A673 (cell line): ENCODE measurements at regions not wholly inside any gene's neighbourhood (a gene's known extent, or its start where the extent isn't known, plus 50 kb on each side); places are given as distances from the start of the nearest gene placed in this dataset.

Experiments used
- BruUV-seq: library from RNA; stranded (reverse); fragments of 400-500 nt; replicated peaks from 2 replicates; lab custom pipeline; 2021; lab: Mats Ljungman, UMichigan
- CTCF ChIA-PET: fragments of 300-600 bp; sonication (Branson Sonifier 250); formaldehyde crosslinking; loops from one replicate; lab custom pipeline; 2022; ENCODE audit warnings: antibody characterized with exemption; lab: Charles Lee
- POLR2A ChIA-PET: fragments of 300-600 bp; sonication (Branson Sonifier 250); formaldehyde crosslinking; loops from one replicate; lab custom pipeline; 2022; ENCODE audit warnings: antibody characterized with exemption; ENCODE audit not compliant: low non-redundant PET; lab: Charles Lee
- DNase-seq: peaks from one replicate; pipeline ENCODE4 v3.0.0-alpha.2; 2015; ENCODE audit warnings: low spot score
- H3K27ac ChIP-seq: fragments of 200-600 bp; sonication (generic); 2 replicates; pipeline ENCODE4 v1.5.1; 2016; ENCODE audit warnings: mixed run types, low read depth, mild to moderate bottlenecking, mixed read lengths, antibody characterized with exemption, low read length; ENCODE audit not compliant: poor library complexity, severe bottlenecking
- H3K27me3 ChIP-seq: fragments of 200-600 bp; sonication (generic); replicated peaks from 2 replicates; pipeline ENCODE4 v1.6.1; 2017; ENCODE audit warnings: mixed run types, low read depth, mild to moderate bottlenecking, mixed read lengths, antibody characterized with exemption, low read length; ENCODE audit not compliant: insufficient read depth, poor library complexity
- H3K36me3 ChIP-seq: fragments of 200-600 bp; sonication (generic); 2 replicates; pipeline ENCODE4 v1.6.1; 2016; ENCODE audit warnings: mixed run types, mild to moderate bottlenecking, mixed read lengths, antibody characterized with exemption, low read length; ENCODE audit not compliant: insufficient read depth, poor library complexity, severe bottlenecking
- H3K4me1 ChIP-seq: fragments of 200-600 bp; sonication (generic); 2 replicates; pipeline ENCODE4 v1.6.1; 2017; ENCODE audit warnings: mixed run types, mild to moderate bottlenecking, mixed read lengths, antibody characterized with exemption, low read length; ENCODE audit not compliant: insufficient read depth, poor library complexity, severe bottlenecking
- H3K4me3 ChIP-seq: fragments of 200-600 bp; sonication (generic); 2 replicates; pipeline ENCODE4 v1.5.1; 2016; ENCODE audit warnings: low read depth, mixed run types, mild to moderate bottlenecking, mixed read lengths, low read length; ENCODE audit not compliant: poor library complexity, severe bottlenecking
- H3K9me3 ChIP-seq: fragments of 200-600 bp; sonication (generic); 2 replicates; pipeline ENCODE4 v1.6.1; 2016; ENCODE audit warnings: mixed run types, low read depth, mild to moderate bottlenecking, mixed read lengths, antibody characterized with exemption, low read length; ENCODE audit not compliant: poor library complexity, severe bottlenecking
- EZH2 ChIP-seq: fragments of 200-600 bp; sonication (generic); IDR thresholded peaks from 2 replicates; pipeline ENCODE4 v1.6.1; 2017; ENCODE audit warnings: borderline replicate concordance, low read depth, mild to moderate bottlenecking, mixed read lengths, antibody characterized with exemption, low read length; ENCODE audit not compliant: poor library complexity, severe bottlenecking
- intact Hi-C: fragments of 100-400 bp; cut with micrococcal nuclease; formaldehyde crosslinking; loops from one replicate; pipeline ENCODE4 v1.10.0; 2022; ENCODE audit not compliant: unreplicated experiment
- TF ChIP-seq, protein P1 (sequence below): fragments of 300-800, 200-600 bp; sonication (generic); conservative IDR thresholded peaks from 2 replicates; pipeline ENCODE4 v1.5.1; 2017; ENCODE audit warnings: low read depth, mild to moderate bottlenecking, antibody characterized with exemption, low read length, moderate library complexity, mixed read lengths

DNA sequence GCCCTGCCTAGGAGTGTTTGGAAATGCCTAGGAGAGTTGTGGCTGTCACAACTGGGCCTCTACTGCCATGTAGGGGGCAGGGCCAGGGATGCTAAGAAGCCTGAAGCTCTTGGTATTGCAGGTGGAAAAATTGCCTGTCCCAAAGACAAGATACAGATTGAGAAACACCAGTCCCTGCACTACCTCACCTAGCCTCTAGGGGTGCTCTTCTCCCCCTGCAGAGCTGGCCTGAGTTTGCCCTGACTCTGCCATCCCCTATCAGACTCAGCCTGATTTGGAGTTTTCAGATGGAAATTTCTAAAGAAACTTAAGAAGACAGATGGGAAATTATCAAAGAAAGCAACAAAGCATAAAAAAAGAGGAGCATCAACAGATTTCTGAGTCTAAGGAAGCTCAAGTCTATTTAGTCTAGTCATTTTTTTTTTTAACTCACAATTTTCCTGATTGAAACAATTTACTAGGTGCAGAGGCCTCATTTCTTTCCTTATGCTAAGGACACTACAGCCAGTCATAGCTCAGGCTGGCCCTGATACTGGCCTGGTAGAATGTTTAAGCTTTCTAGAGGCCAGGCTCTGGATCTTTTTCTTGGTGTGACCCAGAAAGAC is 61.4 kb upstream of the LRRN2 start:
- ChIA-PET POLR2A (no interaction called here), CTCF (interaction anchor here (0.6 to 1.6 kb wide), 5 partner anchors 17 to 181 kb away, joined by 3 to 6 read pairs (median 3); no protein-coding TSS in a partner anchor)
- DNase-seq: peak; percentile 55
- Histone ChIP-seq H3K27me3 (peaks cover 6% of the 10 kb centered on the region), H3K4me3 (no peak overlapping the region), H3K27ac (no peak overlapping the region), H3K4me1 (peaks cover 8% of the 10 kb centered on the region), H3K9me3 (no peaks in the 10 kb centered on the region), H3K36me3 (no peaks in the 10 kb centered on the region)
- intact Hi-C loops: no loop called here
- BruUV-seq: no TSS peak
- TF ChIP-seq, protein P1, sequence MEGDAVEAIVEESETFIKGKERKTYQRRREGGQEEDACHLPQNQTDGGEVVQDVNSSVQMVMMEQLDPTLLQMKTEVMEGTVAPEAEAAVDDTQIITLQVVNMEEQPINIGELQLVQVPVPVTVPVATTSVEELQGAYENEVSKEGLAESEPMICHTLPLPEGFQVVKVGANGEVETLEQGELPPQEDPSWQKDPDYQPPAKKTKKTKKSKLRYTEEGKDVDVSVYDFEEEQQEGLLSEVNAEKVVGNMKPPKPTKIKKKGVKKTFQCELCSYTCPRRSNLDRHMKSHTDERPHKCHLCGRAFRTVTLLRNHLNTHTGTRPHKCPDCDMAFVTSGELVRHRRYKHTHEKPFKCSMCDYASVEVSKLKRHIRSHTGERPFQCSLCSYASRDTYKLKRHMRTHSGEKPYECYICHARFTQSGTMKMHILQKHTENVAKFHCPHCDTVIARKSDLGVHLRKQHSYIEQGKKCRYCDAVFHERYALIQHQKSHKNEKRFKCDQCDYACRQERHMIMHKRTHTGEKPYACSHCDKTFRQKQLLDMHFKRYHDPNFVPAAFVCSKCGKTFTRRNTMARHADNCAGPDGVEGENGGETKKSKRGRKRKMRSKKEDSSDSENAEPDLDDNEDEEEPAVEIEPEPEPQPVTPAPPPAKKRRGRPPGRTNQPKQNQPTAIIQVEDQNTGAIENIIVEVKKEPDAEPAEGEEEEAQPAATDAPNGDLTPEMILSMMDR: peak; percentile 92
- no peak for TF ChIP-seq EZH2

DNA sequence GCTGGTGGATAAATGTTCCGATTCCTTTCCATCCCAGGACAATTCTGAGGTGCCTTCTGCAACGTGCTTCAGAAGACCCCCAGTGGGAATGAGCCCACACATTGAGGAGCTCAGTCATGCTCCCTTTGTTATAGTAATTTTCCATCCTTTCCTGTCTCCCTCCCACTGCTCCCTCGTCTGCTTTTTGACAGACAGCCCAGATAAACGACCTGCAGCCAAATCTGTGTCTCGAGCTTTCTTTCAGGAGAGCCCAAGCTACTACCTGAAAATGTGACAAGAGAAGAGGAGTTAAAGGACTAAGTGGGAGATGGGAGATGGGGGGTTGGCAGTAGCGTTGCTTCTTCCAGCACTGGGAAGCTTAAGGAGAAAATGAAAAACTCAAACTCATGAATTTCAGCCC is 65.9 kb upstream of the LRRN2 start:
- DNase-seq: no peak
- CTCF ChIA-PET: interaction anchor here (0.8 to 1.1 kb wide), 2 partner anchors 8 to 55 kb away, joined by 3 to 5 read pairs; no protein-coding TSS in a partner anchor
- intact Hi-C loops: no loop called here

DNA sequence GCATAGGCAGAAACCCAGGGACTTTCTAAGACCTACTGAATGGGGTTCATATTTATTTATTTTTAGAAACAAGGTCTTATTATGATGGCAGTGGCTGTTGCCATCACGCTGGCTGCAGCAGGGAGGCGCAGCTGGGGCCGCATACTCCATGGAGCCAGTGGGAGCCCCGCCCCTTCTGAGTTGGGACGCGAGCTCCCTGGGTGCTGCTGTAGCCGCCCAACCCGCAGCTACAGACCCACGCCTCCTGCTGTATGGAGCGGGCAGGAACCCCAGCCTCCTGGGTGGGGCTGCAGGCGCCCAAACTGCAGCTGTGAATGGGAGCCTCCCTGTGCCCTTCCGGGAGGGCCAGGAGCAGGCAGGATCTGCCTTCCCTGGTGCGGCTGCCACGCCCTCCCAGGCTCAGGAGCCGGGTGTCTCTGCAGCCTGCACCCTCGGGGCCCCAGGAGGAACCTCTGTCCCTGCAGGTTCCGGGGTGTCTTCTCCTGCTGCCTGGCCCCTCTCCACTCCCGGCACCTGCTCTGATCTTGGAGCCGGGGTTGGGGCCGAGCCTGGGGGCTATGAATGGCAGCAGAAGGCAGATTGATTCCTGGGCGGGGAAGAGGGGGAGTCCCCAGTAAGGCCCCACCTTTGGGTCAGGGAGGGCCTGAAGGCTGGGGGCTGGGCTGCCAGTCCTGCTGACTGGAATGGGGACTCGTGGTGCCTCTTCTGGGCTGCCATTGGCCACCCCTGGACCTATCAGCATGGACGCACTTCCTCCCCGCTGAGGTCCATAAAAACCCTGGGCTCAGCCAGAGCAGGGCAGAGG is 66.5 kb upstream of the LRRN2 start:
- peak; percentile 67 for DNase-seq
- intact Hi-C loops: no loop called here
- POLR2A ChIA-PET: interaction anchor here (0.5 kb wide), 1 partner anchor 423 kb away, joined by 4 read pairs; no protein-coding TSS in a partner anchor

More for the DNA sequence above, 65.9 kb upstream of the LRRN2 start:
- BruUV-seq: no TSS peak
- H3K36me3 ChIP-seq: no peaks in the 10 kb centered on the region
- POLR2A ChIA-PET: no interaction called here
- H3K4me1 ChIP-seq: peaks cover 8% of the 10 kb centered on the region
- peaks cover 3% of the 10 kb centered on the region for H3K27me3 ChIP-seq
- no peak overlapping the region for H3K27ac ChIP-seq
- no peak overlapping the region for H3K4me3 ChIP-seq
- TF ChIP-seq EZH2: no peak
- TF ChIP-seq, protein P1: no peak
- H3K9me3 ChIP-seq: no peaks in the 10 kb centered on the region

More for the DNA sequence above, 66.5 kb upstream of the LRRN2 start:
- Histone ChIP-seq H3K27ac (no peak overlapping the region), H3K27me3 (peaks cover 3% of the 10 kb centered on the region), H3K36me3 (no peaks in the 10 kb centered on the region), H3K4me3 (no peak overlapping the region), H3K9me3 (no peaks in the 10 kb centered on the region), H3K4me1 (peaks cover 8% of the 10 kb centered on the region)
- TF ChIP-seq, protein P1: peak; percentile 40
- no peak for TF ChIP-seq EZH2
- BruUV-seq: no TSS peak
- CTCF ChIA-PET: interaction anchor here (0.8 to 1.1 kb wide), 2 partner anchors 8 to 55 kb away, joined by 3 to 5 read pairs; no protein-coding TSS in a partner anchor
